Neuronal stem cell (in vitro differentiated cells): ENCODE measurements at regions not wholly inside any gene's neighbourhood (a gene's known extent, or its start where the extent isn't known, plus 50 kb on each side); places are given as distances from the start of the nearest gene placed in this dataset.

Experiments
- DNase-seq: peaks from one replicate; pipeline ENCODE4 v3.0.0-alpha.2; 2013; ENCODE audit warnings: low spot score
- H2AFZ ChIP-seq: one replicate; pipeline ENCODE4 v1.6.1; 2013; ENCODE audit warnings: mild to moderate bottlenecking, low read length, inconsistent platforms
- H2AK5ac ChIP-seq: 2 replicates; pipeline ENCODE4 v1.6.1; 2013; ENCODE audit warnings: low read depth, mild to moderate bottlenecking, inconsistent platforms, low read length, moderate library complexity, mixed read lengths
- H2BK120ac ChIP-seq: 2 replicates; pipeline ENCODE4 v1.6.1; 2013; ENCODE audit warnings: low read depth, mild to moderate bottlenecking, inconsistent platforms, low read length, moderate library complexity, mixed read lengths
- H2BK12ac ChIP-seq: one replicate; pipeline ENCODE4 v1.6.1; 2013; ENCODE audit warnings: low read length, inconsistent platforms
- H2BK15ac ChIP-seq: 2 replicates; pipeline ENCODE4 v1.6.1; 2013; ENCODE audit warnings: mild to moderate bottlenecking, low read length, inconsistent platforms, mixed read lengths
- H2BK5ac ChIP-seq: one replicate; pipeline ENCODE4 v1.6.1; 2013; ENCODE audit warnings: inconsistent platforms, mild to moderate bottlenecking, low read length, moderate library complexity
- H3K14ac ChIP-seq: one replicate; pipeline ENCODE4 v1.6.1; 2013; ENCODE audit warnings: low read length, inconsistent platforms
- H3K18ac ChIP-seq: 2 replicates; pipeline ENCODE4 v1.6.1; 2013; ENCODE audit warnings: low read length, inconsistent platforms
- H3K23ac ChIP-seq: 2 replicates; pipeline ENCODE4 v1.6.1; 2013; ENCODE audit warnings: low read depth, mild to moderate bottlenecking, mixed read lengths, low read length, inconsistent platforms; ENCODE audit not compliant: poor library complexity
- H3K27ac ChIP-seq: replicated peaks from 3 replicates; pipeline ENCODE4 v1.5.1; 2013; ENCODE audit warnings: low read length, inconsistent platforms
- H3K27me3 ChIP-seq, 3 experiments: 2 replicates each; pipeline ENCODE4 v1.6.1; 2013; ENCODE audit warnings: low read length in 3 of 3, mild to moderate bottlenecking in 2 of 3, inconsistent platforms in 1 of 3, low read depth in 1 of 3, mixed read lengths in 1 of 3, moderate library complexity in 1 of 3; ENCODE audit not compliant: control insufficient read depth in 3 of 3, insufficient read depth in 3 of 3
- H3K36me3 ChIP-seq, 2 donors: replicated peaks in 1 of 2; 2 replicates each; pipeline ENCODE4 v1.6.1; 2013; ENCODE audit warnings: low read length in 2 of 2; ENCODE audit not compliant: control insufficient read depth in 2 of 2, insufficient read depth in 2 of 2
- H3K4ac ChIP-seq: 2 replicates; pipeline ENCODE4 v1.6.1; 2013; ENCODE audit warnings: inconsistent platforms, mild to moderate bottlenecking, low read length, moderate library complexity
- H3K4me1 ChIP-seq, 2 donors: 1 replicate in 1 of 2; 2 replicates in 1 of 2; pipeline ENCODE4 v1.6.1; 2013; ENCODE audit warnings: low read length in 2 of 2, low read depth in 1 of 2; ENCODE audit not compliant: control insufficient read depth in 2 of 2, insufficient read depth in 1 of 2
- H3K4me2 ChIP-seq: one replicate; pipeline ENCODE4 v1.6.1; 2013; ENCODE audit warnings: mild to moderate bottlenecking, low read length, inconsistent platforms; ENCODE audit not compliant: insufficient read depth, poor library complexity, severe bottlenecking
- H3K4me3 ChIP-seq, 2 donors: 2 replicates each; pipeline ENCODE4 v1.5.1; 2013; ENCODE audit warnings: low read length in 2 of 2, mild to moderate bottlenecking in 2 of 2, inconsistent platforms in 1 of 2, moderate library complexity in 1 of 2
- H3K79me1 ChIP-seq: one replicate; pipeline ENCODE4 v1.6.1; 2013; ENCODE audit warnings: low read depth, mild to moderate bottlenecking, inconsistent platforms, low read length, moderate library complexity
- H3K9ac ChIP-seq: one replicate; pipeline ENCODE4 v1.6.1; 2013; ENCODE audit warnings: mild to moderate bottlenecking, low read depth, low read length, inconsistent platforms; ENCODE audit not compliant: poor library complexity
- H3K9me3 ChIP-seq, 2 donors: replicated peaks in 1 of 2; 2 replicates each; pipeline versions ENCODE3 to v1.6.1; 2013; ENCODE audit warnings: low read length in 2 of 2, mild to moderate bottlenecking in 2 of 2, inconsistent platforms in 1 of 2, low read depth in 1 of 2, mixed read lengths in 1 of 2, moderate library complexity in 1 of 2; ENCODE audit not compliant: control insufficient read depth in 2 of 2, insufficient read depth in 1 of 2
- H4K8ac ChIP-seq: one replicate; pipeline ENCODE4 v1.6.1; 2013; ENCODE audit warnings: low read depth, mild to moderate bottlenecking, inconsistent platforms, low read length, moderate library complexity
- H4K91ac ChIP-seq: one replicate; pipeline ENCODE4 v1.6.1; 2013; ENCODE audit warnings: low read length, low read depth, mild to moderate bottlenecking, inconsistent platforms; ENCODE audit not compliant: poor library complexity
- WGBS, 2 donors: extraction: QIAGEN DNeasy Blood & Tissue Kit; methylation state at CpG; one replicate each; pipeline ENCODE4 v1.1.7; 2013; ENCODE audit warnings: missing lambda C conversion rate in 2 of 2, mixed read lengths in 1 of 2; ENCODE audit not compliant: insufficient read length in 2 of 2, insufficient replicate concordance in 1 of 2; ENCODE audit errors: extremely low coverage in 2 of 2; 5-methylcytosine and 5-hydroxymethylcytosine counted together

DNA sequence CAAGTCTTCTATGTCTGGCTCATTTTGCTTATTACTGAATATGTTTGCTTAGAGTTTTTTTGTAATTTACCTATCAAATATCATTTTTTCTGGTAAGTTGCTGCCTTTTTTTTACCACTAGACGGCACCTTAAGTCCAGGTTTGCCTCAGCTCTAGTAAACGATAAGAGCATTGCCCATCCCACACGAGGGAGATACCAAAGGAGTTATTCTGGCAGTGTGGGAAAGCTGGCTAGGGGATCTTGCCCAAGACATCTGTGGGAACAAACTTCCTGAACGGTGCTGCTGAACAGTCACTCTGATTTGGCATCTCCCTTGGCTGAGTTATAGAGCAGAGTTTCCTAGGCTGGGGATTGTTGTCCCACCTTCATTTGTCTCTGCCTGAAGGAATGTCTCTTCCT, 306.4 kb downstream of the COL12A1 start:
- no peaks in the 10 kb centered on the region for H3K4me1 ChIP-seq
- no peaks in the 10 kb centered on the region for H3K36me3 ChIP-seq
- no peak overlapping the region for H3K18ac ChIP-seq
- no peak overlapping the region for H3K9ac ChIP-seq
- no peaks in the 10 kb centered on the region for H3K27me3 ChIP-seq
- H3K23ac ChIP-seq = no peak overlapping the region
- H3K79me1 ChIP-seq = no peaks in the 10 kb centered on the region
- H3K4me3 ChIP-seq = no peak overlapping the region
- no peaks in the 10 kb centered on the region for H3K9me3 ChIP-seq
- no peak overlapping the region for H2BK120ac ChIP-seq
- no peak overlapping the region for H2AFZ ChIP-seq
- H3K4me2 ChIP-seq = no peak overlapping the region
- no peak overlapping the region for H2BK12ac ChIP-seq
- no peak overlapping the region for H4K91ac ChIP-seq
- no peak overlapping the region for H2AK5ac ChIP-seq
- no peak overlapping the region for H3K14ac ChIP-seq
- DNase-seq = no peak
- WGBS, 2 donors = no CpG with 5 or more reads among the region's 4 CpGs
- no peak overlapping the region for H2BK15ac ChIP-seq
- no peak overlapping the region for H4K8ac ChIP-seq
- no peak overlapping the region for H3K27ac ChIP-seq
- no peak overlapping the region for H3K4ac ChIP-seq
- no peak overlapping the region for H2BK5ac ChIP-seq

DNA sequence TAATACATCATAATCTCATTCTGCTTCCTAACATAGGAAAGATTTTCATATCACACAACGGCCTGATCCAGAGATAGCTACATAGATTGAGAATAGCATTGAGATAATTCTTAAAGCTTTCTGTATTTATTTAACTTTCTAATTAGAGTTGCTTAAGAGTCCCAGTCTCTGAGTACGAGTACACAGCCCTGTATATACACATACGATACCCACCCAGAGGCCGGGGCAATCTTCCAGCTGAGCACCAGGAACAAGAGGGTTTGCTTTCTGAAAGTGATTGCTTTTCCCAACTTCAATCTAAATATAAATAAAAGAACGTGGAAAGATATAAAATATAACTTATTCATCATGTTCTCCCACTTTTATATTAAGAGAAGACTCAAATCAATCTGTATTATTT, 313.8 kb downstream of the COL12A1 start:
- Histone ChIP-seq H3K18ac (no peak overlapping the region), H3K4me3 (no peak overlapping the region), H4K91ac (no peak overlapping the region), H3K14ac (no peak overlapping the region), H3K36me3 (no peaks in the 10 kb centered on the region), H3K9ac (no peak overlapping the region), H2BK120ac (no peak overlapping the region), H3K27ac (no peak overlapping the region), H3K79me1 (no peaks in the 10 kb centered on the region), H3K4me2 (no peak overlapping the region), H4K8ac (no peak overlapping the region), H3K27me3 (no peaks in the 10 kb centered on the region), H2AK5ac (no peak overlapping the region), H2BK5ac (no peak overlapping the region), H3K4ac (no peak overlapping the region), H2BK15ac (no peak overlapping the region), H3K4me1 (peaks cover 0 to 3% of the 10 kb centered on the region in 2 donors), H3K9me3 (no peaks in the 10 kb centered on the region), H2AFZ (no peak overlapping the region), H2BK12ac (no peak overlapping the region), H3K23ac (no peak overlapping the region)
- WGBS, 2 donors = no CpG with 5 or more reads among the region's 5 CpGs
- no peak for DNase-seq

DNA sequence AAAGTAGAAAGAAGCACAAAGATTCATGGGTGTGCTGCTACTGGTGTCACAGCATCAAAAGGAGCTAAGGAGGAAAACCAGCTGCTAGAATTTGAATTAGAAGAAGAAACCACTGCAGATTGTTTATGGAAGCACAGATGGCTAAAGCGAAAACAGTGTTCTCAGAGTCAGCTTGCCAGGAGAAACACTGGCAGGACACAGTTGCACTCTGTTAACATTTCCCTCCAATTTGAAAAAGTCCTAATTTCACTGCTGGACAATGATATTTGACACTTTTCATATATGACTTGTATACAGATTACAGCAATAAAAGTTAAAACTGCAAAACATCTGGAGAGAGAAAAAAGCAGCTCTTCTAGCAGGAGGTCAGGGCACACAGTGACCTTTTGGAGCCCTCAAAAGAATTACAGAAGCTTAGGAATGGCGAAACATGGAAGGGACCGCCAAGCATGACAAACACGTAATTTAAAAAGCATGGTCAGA, 314.5 kb downstream of the COL12A1 start:
- no peak overlapping the region for H2BK5ac ChIP-seq
- H2BK15ac ChIP-seq = no peak overlapping the region
- H3K18ac ChIP-seq = no peak overlapping the region
- DNase-seq = no peak
- H2AK5ac ChIP-seq = no peak overlapping the region
- H3K36me3 ChIP-seq = no peaks in the 10 kb centered on the region
- H3K14ac ChIP-seq = no peak overlapping the region
- no peak overlapping the region for H3K4ac ChIP-seq
- no peak overlapping the region for H2BK120ac ChIP-seq
- H3K4me2 ChIP-seq = no peak overlapping the region
- no peak overlapping the region for H3K9ac ChIP-seq
- H4K91ac ChIP-seq = no peak overlapping the region
- no peak overlapping the region for H2AFZ ChIP-seq
- no peaks in the 10 kb centered on the region for H3K27me3 ChIP-seq
- no peak overlapping the region for H4K8ac ChIP-seq
- H3K23ac ChIP-seq = no peak overlapping the region
- peaks cover 0 to 3% of the 10 kb centered on the region in 2 donors for H3K4me1 ChIP-seq
- H2BK12ac ChIP-seq = no peak overlapping the region
- no peak overlapping the region for H3K27ac ChIP-seq
- WGBS, 2 donors = no CpG with 5 or more reads among the region's 4 CpGs
- no peaks in the 10 kb centered on the region for H3K79me1 ChIP-seq
- no peaks in the 10 kb centered on the region for H3K9me3 ChIP-seq
- no peak overlapping the region for H3K4me3 ChIP-seq

- H3K36me3 ChIP-seq = no peaks in the 10 kb centered on the region
- no peak overlapping the region for H3K27ac ChIP-seq
- no peak overlapping the region for H3K4me2 ChIP-seq
- H3K4me1 ChIP-seq = peaks cover 0 to 3% of the 10 kb centered on the region in 2 donors
- H2BK5ac ChIP-seq = no peak overlapping the region
- H3K4me3 ChIP-seq = no peak overlapping the region
- H3K79me1 ChIP-seq = no peaks in the 10 kb centered on the region
- H3K27me3 ChIP-seq = no peaks in the 10 kb centered on the region
- no peak overlapping the region for H2BK12ac ChIP-seq
- no peak overlapping the region for H2BK120ac ChIP-seq
- H2BK15ac ChIP-seq = no peak overlapping the region
- no peak overlapping the region for H4K91ac ChIP-seq
- no peak overlapping the region for H3K4ac ChIP-seq
- H2AK5ac ChIP-seq = no peak overlapping the region
- H4K8ac ChIP-seq = no peak overlapping the region
- no peak for DNase-seq
- no peak overlapping the region for H3K9ac ChIP-seq
- no peak overlapping the region for H3K23ac ChIP-seq
- H3K14ac ChIP-seq = no peak overlapping the region
- no peaks in the 10 kb centered on the region for H3K9me3 ChIP-seq
- H3K18ac ChIP-seq = no peak overlapping the region
- no peak overlapping the region for H2AFZ ChIP-seq
Observed at GRCh38 chr6:74889635-74890034, 316.2 kb downstream of the COL12A1 start.
